HEK293 (cell line): ENCODE measurements at regions not wholly inside any gene's neighbourhood (a gene's known extent, or its start where the extent isn't known, plus 50 kb on each side); places are given as distances from the start of the nearest gene placed in this dataset.

ENCODE experiments used
- CTCF ChIA-PET: fragments of 350-600 bp; formaldehyde crosslinking; extraction: SDS; loops from one replicate; lab custom pipeline; 2021; ENCODE audit warnings: antibody characterized with exemption; lab: Yijun Ruan, JAX
- POLR2A ChIA-PET: fragments of 300-600 bp; formaldehyde crosslinking; extraction: SDS; loops from one replicate; lab custom pipeline; 2020; ENCODE audit warnings: antibody characterized with exemption, inconsistent platforms; lab: Yijun Ruan, JAX
- H3K27ac ChIP-seq: fragments of 200-500 bp; sonication (Bioruptor generic); 2 replicates; pipeline ENCODE4 v1.5.1; 2014; ENCODE audit warnings: low read depth, low read length, control low read depth, inconsistent platforms; ENCODE audit errors: extremely low read depth
- H3K36me3 ChIP-seq, 2 experiments: fragments of 200-500 bp in 1 of 2; sonication (Bioruptor generic) in 1 of 2; 1 replicate in 1 of 2; 2 replicates in 1 of 2; pipeline ENCODE4 v1.5.1; 2014 to 2017; ENCODE audit warnings: inconsistent platforms in 2 of 2, low read length in 2 of 2; ENCODE audit not compliant: control insufficient read depth in 2 of 2, insufficient read depth in 1 of 2
- H3K4me1 ChIP-seq: fragments of 200-500 bp; sonication (Bioruptor generic); 2 replicates; pipeline ENCODE4 v1.5.1; 2014; ENCODE audit warnings: mild to moderate bottlenecking, low read length, inconsistent platforms; ENCODE audit not compliant: control insufficient read depth, insufficient read depth
- H3K4me3 ChIP-seq: 2 replicates; pipeline ENCODE4 v1.5.1; 2011; ENCODE audit warnings: low read depth, mild to moderate bottlenecking, control low read depth, low read length, moderate library complexity
- H3K9me3 ChIP-seq: fragments of 200-500 bp; sonication (Bioruptor generic); 2 replicates; pipeline ENCODE4 v1.5.1; 2014; ENCODE audit warnings: low read depth, low read length, inconsistent platforms; ENCODE audit not compliant: control insufficient read depth, insufficient read depth
- CTCF ChIP-seq: fragments of 450-650 bp; formaldehyde crosslinking; IDR thresholded peaks from 2 replicates; pipeline ENCODE4 v1.5.1; 2016; ENCODE audit warnings: missing biosample characterization, missing genetic modification characterization
- GLIS1 ChIP-seq: fragments of 450-650 bp; formaldehyde crosslinking; IDR thresholded peaks from 2 replicates; pipeline ENCODE4 v1.5.1; 2016; ENCODE audit warnings: missing biosample characterization, missing genetic modification characterization
- KLF10 ChIP-seq: fragments of 450-650 bp; IDR thresholded peaks from 2 replicates; pipeline ENCODE4 v1.5.1; 2018; ENCODE audit warnings: missing biosample characterization, mild to moderate bottlenecking, missing genetic modification characterization
- KLF16 ChIP-seq: fragments of 450-650 bp; formaldehyde crosslinking; IDR thresholded peaks from 2 replicates; pipeline ENCODE4 v1.5.1; 2017; ENCODE audit warnings: missing biosample characterization, missing genetic modification characterization
- PRDM10 ChIP-seq: fragments of 450-650 bp; formaldehyde crosslinking; IDR thresholded peaks from 2 replicates; pipeline ENCODE4 v1.5.1; 2016; ENCODE audit warnings: missing biosample characterization, missing genetic modification characterization
- RBAK ChIP-seq: fragments of 450-650 bp; formaldehyde crosslinking; IDR thresholded peaks from 2 replicates; pipeline ENCODE4 v1.5.1; 2016; ENCODE audit warnings: missing biosample characterization, missing genetic modification characterization
- REPIN1 ChIP-seq: fragments of 450-650 bp; formaldehyde crosslinking; IDR thresholded peaks from 2 replicates; pipeline ENCODE4 v1.5.1; 2017; ENCODE audit warnings: missing biosample characterization, missing genetic modification characterization, low read depth
- SCRT1 ChIP-seq: fragments of 450-650 bp; formaldehyde crosslinking; IDR thresholded peaks from 2 replicates; pipeline ENCODE4 v1.5.1; 2016; ENCODE audit warnings: missing biosample characterization, missing genetic modification characterization, borderline replicate concordance
- ZBTB21 ChIP-seq: fragments of 450-650 bp; formaldehyde crosslinking; IDR thresholded peaks from 2 replicates; pipeline ENCODE4 v1.5.1; 2017; ENCODE audit warnings: missing biosample characterization, missing genetic modification characterization
- ZFP37 ChIP-seq: fragments of 450-650 bp; formaldehyde crosslinking; IDR thresholded peaks from 2 replicates; pipeline ENCODE4 v1.5.1; 2016; ENCODE audit warnings: missing biosample characterization, missing genetic modification characterization
- ZNF10 ChIP-seq: fragments of 450-650 bp; formaldehyde crosslinking; IDR thresholded peaks from 2 replicates; pipeline ENCODE4 v1.5.1; 2017; ENCODE audit warnings: missing biosample characterization, missing genetic modification characterization
- ZNF114 ChIP-seq: fragments of 450-650 bp; formaldehyde crosslinking; IDR thresholded peaks from 2 replicates; pipeline ENCODE4 v1.5.0; 2017; ENCODE audit warnings: missing biosample characterization, missing genetic modification characterization
- ZNF174 ChIP-seq: fragments of 450-650 bp; formaldehyde crosslinking; IDR thresholded peaks from 2 replicates; pipeline ENCODE4 v1.5.0; 2017; ENCODE audit warnings: missing biosample characterization, mild to moderate bottlenecking, missing genetic modification characterization
- ZNF610 ChIP-seq: fragments of 450-650 bp; formaldehyde crosslinking; IDR thresholded peaks from 2 replicates; pipeline ENCODE4 v1.5.1; 2016; ENCODE audit warnings: missing biosample characterization, missing genetic modification characterization, borderline replicate concordance
- ZNF791 ChIP-seq: fragments of 450-650 bp; formaldehyde crosslinking; IDR thresholded peaks from 2 replicates; pipeline ENCODE4 v1.5.1; 2016; ENCODE audit warnings: missing biosample characterization, missing genetic modification characterization
- TF ChIP-seq, protein P1 (sequence below): fragments of 450-650 bp; formaldehyde crosslinking; IDR thresholded peaks from 2 replicates; pipeline ENCODE4 v1.5.1; 2016; ENCODE audit warnings: missing biosample characterization, missing genetic modification characterization, borderline replicate concordance
- TF ChIP-seq, protein P2 (sequence below): fragments of 450-650 bp; formaldehyde crosslinking; conservative IDR thresholded peaks from 2 replicates; pipeline ENCODE4 v1.5.1; 2016; ENCODE audit warnings: low read depth, missing biosample characterization, missing genetic modification characterization
- TF ChIP-seq, protein P3 (sequence below): fragments of 450-650 bp; formaldehyde crosslinking; IDR thresholded peaks from 2 replicates; pipeline ENCODE4 v1.5.1; 2016; ENCODE audit warnings: missing biosample characterization, missing genetic modification characterization

DNA sequence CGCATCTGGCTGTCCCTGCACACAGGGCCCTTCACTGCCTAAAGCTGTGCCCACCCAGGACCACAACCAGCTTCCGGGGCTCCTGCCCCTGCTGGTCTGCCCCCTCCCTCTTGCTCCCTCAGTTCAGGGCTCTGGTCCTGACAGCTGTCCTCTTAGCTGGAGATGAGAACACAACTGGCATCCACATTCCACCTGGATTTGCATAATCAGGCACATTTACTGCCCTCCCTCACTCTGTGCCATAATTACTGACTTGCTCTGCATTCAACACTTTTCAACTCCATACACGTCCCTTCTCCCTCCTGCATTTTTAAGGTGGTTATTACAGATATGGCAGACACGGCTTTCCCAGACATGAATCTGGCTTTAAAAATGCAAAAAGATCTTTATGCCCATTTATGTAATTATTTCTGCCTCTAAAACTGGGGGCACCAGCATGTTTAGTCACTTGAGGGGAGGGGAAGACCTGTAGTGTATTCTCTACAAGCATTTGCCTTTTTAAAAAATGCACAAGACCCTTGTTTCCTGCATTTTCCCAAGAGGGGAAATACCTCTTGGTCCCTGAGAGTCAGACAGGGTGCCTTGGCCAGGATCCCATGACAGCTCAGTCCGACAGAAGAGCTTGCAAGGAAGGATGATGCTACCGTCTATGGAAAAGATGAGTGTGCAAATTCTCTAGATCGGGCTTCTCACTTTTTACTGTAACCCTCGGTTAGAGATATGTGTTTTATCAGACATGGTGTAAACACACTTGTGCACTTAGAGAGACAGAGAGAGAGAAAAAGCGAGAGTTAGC lies 401.8 kb downstream of the PREX1 start (continued):
- no peak for TF ChIP-seq PRDM10
- TF ChIP-seq, all 188 proteins: peak for 0

- POLR2A ChIA-PET: interaction anchor here (0.7 kb wide), 1 partner anchor 51 kb away, joined by 3 read pairs; no protein-coding TSS in a partner anchor
- H3K27ac ChIP-seq: no peak overlapping the region
- H3K4me3 ChIP-seq: no peak overlapping the region
- CTCF ChIA-PET: no interaction called here
- no peaks in the 10 kb centered on the region for H3K9me3 ChIP-seq
- H3K36me3 ChIP-seq: no peaks in the 10 kb centered on the region
- no peaks in the 10 kb centered on the region for H3K4me1 ChIP-seq
- no peak for TF ChIP-seq REPIN1
- no peak for TF ChIP-seq ZNF10 (tag by site-specific recombination)
- no peak for TF ChIP-seq GLIS1 (tag by site-specific recombination)
- TF ChIP-seq ZNF114 (tag by site-specific recombination): no peak
- no peak for TF ChIP-seq CTCF (tag by site-specific recombination)
- no peak for TF ChIP-seq ZNF174 (tag by site-specific recombination)
- TF ChIP-seq ZNF610: no peak
- TF ChIP-seq ZFP37 (tag by site-specific recombination): no peak
- TF ChIP-seq KLF10 (tag by site-specific recombination): no peak
- TF ChIP-seq ZBTB21 (tag by site-specific recombination): no peak
- TF ChIP-seq, protein P1, sequence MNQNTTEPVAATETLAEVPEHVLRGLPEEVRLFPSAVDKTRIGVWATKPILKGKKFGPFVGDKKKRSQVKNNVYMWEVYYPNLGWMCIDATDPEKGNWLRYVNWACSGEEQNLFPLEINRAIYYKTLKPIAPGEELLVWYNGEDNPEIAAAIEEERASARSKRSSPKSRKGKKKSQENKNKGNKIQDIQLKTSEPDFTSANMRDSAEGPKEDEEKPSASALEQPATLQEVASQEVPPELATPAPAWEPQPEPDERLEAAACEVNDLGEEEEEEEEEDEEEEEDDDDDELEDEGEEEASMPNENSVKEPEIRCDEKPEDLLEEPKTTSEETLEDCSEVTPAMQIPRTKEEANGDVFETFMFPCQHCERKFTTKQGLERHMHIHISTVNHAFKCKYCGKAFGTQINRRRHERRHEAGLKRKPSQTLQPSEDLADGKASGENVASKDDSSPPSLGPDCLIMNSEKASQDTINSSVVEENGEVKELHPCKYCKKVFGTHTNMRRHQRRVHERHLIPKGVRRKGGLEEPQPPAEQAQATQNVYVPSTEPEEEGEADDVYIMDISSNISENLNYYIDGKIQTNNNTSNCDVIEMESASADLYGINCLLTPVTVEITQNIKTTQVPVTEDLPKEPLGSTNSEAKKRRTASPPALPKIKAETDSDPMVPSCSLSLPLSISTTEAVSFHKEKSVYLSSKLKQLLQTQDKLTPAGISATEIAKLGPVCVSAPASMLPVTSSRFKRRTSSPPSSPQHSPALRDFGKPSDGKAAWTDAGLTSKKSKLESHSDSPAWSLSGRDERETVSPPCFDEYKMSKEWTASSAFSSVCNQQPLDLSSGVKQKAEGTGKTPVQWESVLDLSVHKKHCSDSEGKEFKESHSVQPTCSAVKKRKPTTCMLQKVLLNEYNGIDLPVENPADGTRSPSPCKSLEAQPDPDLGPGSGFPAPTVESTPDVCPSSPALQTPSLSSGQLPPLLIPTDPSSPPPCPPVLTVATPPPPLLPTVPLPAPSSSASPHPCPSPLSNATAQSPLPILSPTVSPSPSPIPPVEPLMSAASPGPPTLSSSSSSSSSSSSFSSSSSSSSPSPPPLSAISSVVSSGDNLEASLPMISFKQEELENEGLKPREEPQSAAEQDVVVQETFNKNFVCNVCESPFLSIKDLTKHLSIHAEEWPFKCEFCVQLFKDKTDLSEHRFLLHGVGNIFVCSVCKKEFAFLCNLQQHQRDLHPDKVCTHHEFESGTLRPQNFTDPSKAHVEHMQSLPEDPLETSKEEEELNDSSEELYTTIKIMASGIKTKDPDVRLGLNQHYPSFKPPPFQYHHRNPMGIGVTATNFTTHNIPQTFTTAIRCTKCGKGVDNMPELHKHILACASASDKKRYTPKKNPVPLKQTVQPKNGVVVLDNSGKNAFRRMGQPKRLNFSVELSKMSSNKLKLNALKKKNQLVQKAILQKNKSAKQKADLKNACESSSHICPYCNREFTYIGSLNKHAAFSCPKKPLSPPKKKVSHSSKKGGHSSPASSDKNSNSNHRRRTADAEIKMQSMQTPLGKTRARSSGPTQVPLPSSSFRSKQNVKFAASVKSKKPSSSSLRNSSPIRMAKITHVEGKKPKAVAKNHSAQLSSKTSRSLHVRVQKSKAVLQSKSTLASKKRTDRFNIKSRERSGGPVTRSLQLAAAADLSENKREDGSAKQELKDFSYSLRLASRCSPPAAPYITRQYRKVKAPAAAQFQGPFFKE (tag by site-specific recombination): no peak
- TF ChIP-seq, protein P2, sequence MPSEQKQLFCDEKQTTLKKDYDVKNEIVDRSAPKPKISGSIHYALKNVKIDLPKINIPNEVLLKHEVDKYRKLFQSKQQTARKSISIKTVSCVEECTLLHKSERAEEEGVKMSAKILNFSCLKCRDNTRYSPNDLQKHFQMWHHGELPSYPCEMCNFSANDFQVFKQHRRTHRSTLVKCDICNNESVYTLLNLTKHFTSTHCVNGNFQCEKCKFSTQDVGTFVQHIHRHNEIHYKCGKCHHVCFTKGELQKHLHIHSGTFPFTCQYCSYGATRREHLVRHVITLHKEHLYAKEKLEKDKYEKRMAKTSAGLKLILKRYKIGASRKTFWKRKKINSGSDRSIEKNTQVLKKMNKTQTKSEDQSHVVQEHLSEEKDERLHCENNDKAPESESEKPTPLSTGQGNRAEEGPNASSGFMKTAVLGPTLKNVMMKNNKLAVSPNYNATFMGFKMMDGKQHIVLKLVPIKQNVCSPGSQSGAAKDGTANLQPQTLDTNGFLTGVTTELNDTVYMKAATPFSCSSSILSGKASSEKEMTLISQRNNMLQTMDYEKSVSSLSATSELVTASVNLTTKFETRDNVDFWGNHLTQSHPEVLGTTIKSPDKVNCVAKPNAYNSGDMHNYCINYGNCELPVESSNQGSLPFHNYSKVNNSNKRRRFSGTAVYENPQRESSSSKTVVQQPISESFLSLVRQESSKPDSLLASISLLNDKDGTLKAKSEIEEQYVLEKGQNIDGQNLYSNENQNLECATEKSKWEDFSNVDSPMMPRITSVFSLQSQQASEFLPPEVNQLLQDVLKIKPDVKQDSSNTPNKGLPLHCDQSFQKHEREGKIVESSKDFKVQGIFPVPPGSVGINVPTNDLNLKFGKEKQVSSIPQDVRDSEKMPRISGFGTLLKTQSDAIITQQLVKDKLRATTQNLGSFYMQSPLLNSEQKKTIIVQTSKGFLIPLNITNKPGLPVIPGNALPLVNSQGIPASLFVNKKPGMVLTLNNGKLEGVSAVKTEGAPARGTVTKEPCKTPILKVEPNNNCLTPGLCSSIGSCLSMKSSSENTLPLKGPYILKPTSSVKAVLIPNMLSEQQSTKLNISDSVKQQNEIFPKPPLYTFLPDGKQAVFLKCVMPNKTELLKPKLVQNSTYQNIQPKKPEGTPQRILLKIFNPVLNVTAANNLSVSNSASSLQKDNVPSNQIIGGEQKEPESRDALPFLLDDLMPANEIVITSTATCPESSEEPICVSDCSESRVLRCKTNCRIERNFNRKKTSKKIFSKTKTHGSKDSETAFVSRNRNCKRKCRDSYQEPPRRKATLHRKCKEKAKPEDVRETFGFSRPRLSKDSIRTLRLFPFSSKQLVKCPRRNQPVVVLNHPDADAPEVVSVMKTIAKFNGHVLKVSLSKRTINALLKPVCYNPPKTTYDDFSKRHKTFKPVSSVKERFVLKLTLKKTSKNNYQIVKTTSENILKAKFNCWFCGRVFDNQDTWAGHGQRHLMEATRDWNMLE (tag by site-specific recombination): no peak
- no peak for TF ChIP-seq ZNF791 (tag by site-specific recombination)
- no peak for TF ChIP-seq SCRT1 (tag by site-specific recombination)
- TF ChIP-seq RBAK (tag by site-specific recombination): no peak
- TF ChIP-seq, protein P3, sequence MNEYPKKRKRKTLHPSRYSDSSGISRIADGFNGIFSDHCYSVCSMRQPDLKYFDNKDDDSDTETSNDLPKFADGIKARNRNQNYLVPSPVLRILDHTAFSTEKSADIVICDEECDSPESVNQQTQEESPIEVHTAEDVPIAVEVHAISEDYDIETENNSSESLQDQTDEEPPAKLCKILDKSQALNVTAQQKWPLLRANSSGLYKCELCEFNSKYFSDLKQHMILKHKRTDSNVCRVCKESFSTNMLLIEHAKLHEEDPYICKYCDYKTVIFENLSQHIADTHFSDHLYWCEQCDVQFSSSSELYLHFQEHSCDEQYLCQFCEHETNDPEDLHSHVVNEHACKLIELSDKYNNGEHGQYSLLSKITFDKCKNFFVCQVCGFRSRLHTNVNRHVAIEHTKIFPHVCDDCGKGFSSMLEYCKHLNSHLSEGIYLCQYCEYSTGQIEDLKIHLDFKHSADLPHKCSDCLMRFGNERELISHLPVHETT (tag by site-specific recombination): no peak
- TF ChIP-seq KLF16 (tag by site-specific recombination): no peak
Measured at GRCh38 chr20:48425321-48425720, 402.5 kb downstream of the PREX1 start.
